ENCODE measurements at regions not wholly inside any gene's neighbourhood (a gene's known extent, or its start where the extent isn't known, plus 50 kb on each side); places are given as distances from the start of the nearest gene placed in this dataset.

- no peaks in the 10 kb centered on the region for H3K36me3 ChIP-seq
- no peaks in the 10 kb centered on the region for H3K4me1 ChIP-seq
- no peak for DNase-seq
- no peaks in the 10 kb centered on the region for H3K9me3 ChIP-seq (replicated peaks)
- intact Hi-C loops (cut with micrococcal nuclease) = no loop called here
- H3K4me3 ChIP-seq = no peak overlapping the region
- no peak for TF ChIP-seq CTCF (IDR thresholded peaks at IDR 0.05; ENCODE audit: borderline replicate concordance)
- no peaks in the 10 kb centered on the region for H3K27me3 ChIP-seq (ENCODE audit: low read depth)
- H3K27ac ChIP-seq (replicated peaks) = no peak overlapping the region
Observed at GRCh38 chr14:34319140-34319539, 142.9 kb downstream of the SPTSSA start.

- H3K27me3 ChIP-seq (ENCODE audit: low read depth) = no peaks in the 10 kb centered on the region
- H3K36me3 ChIP-seq = no peaks in the 10 kb centered on the region
- H3K4me1 ChIP-seq = no peaks in the 10 kb centered on the region
- intact Hi-C loops (cut with micrococcal nuclease) = no loop called here
- TF ChIP-seq CTCF (IDR thresholded peaks at IDR 0.05; ENCODE audit: borderline replicate concordance) = no peak
- no peak overlapping the region for H3K4me3 ChIP-seq
- H3K27ac ChIP-seq (replicated peaks) = no peak overlapping the region
- no peaks in the 10 kb centered on the region for H3K9me3 ChIP-seq (replicated peaks)
- DNase-seq = no peak
Observed at GRCh38 chr14:34318014-34318413, 144.0 kb downstream of the SPTSSA start.

GRCh38 chr14:34310724-34311123 is 151.3 kb downstream of the SPTSSA start:
- H3K9me3 ChIP-seq (replicated peaks) = no peaks in the 10 kb centered on the region
- intact Hi-C loops (cut with micrococcal nuclease) = no loop called here
- no peaks in the 10 kb centered on the region for H3K36me3 ChIP-seq
- H3K4me3 ChIP-seq = no peak overlapping the region
- no peaks in the 10 kb centered on the region for H3K4me1 ChIP-seq
- no peak for DNase-seq
- no peak overlapping the region for H3K27ac ChIP-seq (replicated peaks)
- no peak for TF ChIP-seq CTCF (IDR thresholded peaks at IDR 0.05; ENCODE audit: borderline replicate concordance)
- no peaks in the 10 kb centered on the region for H3K27me3 ChIP-seq (ENCODE audit: low read depth)

- no peak for TF ChIP-seq CTCF (IDR thresholded peaks at IDR 0.05; ENCODE audit: borderline replicate concordance)
- H3K27me3 ChIP-seq (ENCODE audit: low read depth) = no peaks in the 10 kb centered on the region
- H3K36me3 ChIP-seq = no peaks in the 10 kb centered on the region
- H3K4me3 ChIP-seq = no peak overlapping the region
- no peak for DNase-seq
- H3K4me1 ChIP-seq = no peaks in the 10 kb centered on the region
- no peaks in the 10 kb centered on the region for H3K9me3 ChIP-seq (replicated peaks)
- intact Hi-C loops (cut with micrococcal nuclease) = loop anchor here (5.0 kb wide), 1 partner anchor 467 kb away; no protein-coding TSS in a partner anchor
- no peak overlapping the region for H3K27ac ChIP-seq (replicated peaks)
Observed at GRCh38 chr14:34303811-34304210, 158.2 kb downstream of the SPTSSA start.

GRCh38 chr14:34302654-34303053 is 159.4 kb downstream of the SPTSSA start:
- no peak for TF ChIP-seq CTCF (IDR thresholded peaks at IDR 0.05; ENCODE audit: borderline replicate concordance)
- Histone ChIP-seq H3K4me1 (peaks cover 4% of the 10 kb centered on the region), H3K4me3 (no peak overlapping the region), H3K9me3 (replicated peaks) (no peaks in the 10 kb centered on the region), H3K36me3 (no peaks in the 10 kb centered on the region), H3K27me3 (ENCODE audit: low read depth) (no peaks in the 10 kb centered on the region), H3K27ac (replicated peaks) (no peak overlapping the region)
- intact Hi-C loops (cut with micrococcal nuclease) = loop anchor here (5.0 kb wide), 1 partner anchor 465 kb away; no protein-coding TSS in a partner anchor
- no peak for DNase-seq

All from left ventricle myocardium inferior (tissue), 1 donor.